ENCODE measurements at regions not wholly inside any gene's neighbourhood (a gene's known extent, or its start where the extent isn't known, plus 50 kb on each side); places are given as distances from the start of the nearest gene placed in this dataset.

- no peak for DNase-seq
These were observed 55.6 kb upstream of the FOXC1 start for GRCh38 chr6:1554141-1554475.

GRCh38 chr6:1554476-1555310 is 55.0 kb upstream of the FOXC1 start:
- peak; percentile 68 for DNase-seq

- DNase-seq = no peak
These were observed 51.3 kb upstream of the FOXC1 start for GRCh38 chr6:1558388-1558787.
